ENCODE measurements at regions not wholly inside any gene's neighbourhood (a gene's known extent, or its start where the extent isn't known, plus 50 kb on each side); places are given as distances from the start of the nearest gene placed in this dataset.

- no peak for TF ChIP-seq CTCF (IDR thresholded peaks at IDR 0.05; ENCODE audit: poor library complexity)
- TF ChIP-seq EZH2 (IDR thresholded peaks at IDR 0.05; ENCODE audit: borderline replicate concordance): no peak
These were observed 1815.9 kb downstream of the PCDH9 start for GRCh38 chr13:65414187-65414586.

Measured in hepatocyte (in vitro differentiated cells).